Lung (tissue), 11 donors: ENCODE measurements at regions not wholly inside any gene's neighbourhood (a gene's known extent, or its start where the extent isn't known, plus 50 kb on each side); places are given as distances from the start of the nearest gene placed in this dataset.

ENCODE experiments used
- ATAC-seq: fragments of 200-7000 bp; cut with Tn5 transposase; one replicate; pipeline ENCODE4 v1.9.1; 2020; ENCODE audit warnings: moderate number of reproducible peaks; ENCODE audit not compliant: insufficient read depth, low FRiP score
- DNase-seq, 3 donors: peaks; one replicate each; pipeline ENCODE4 v3.0.0-alpha.2; 2013 to 2017
- H3K27ac ChIP-seq, 2 donors: one replicate each; pipeline ENCODE4 v1.5.1; 2013; ENCODE audit warnings: mild to moderate bottlenecking in 2 of 2, moderate library complexity in 2 of 2, control low read depth in 1 of 2, inconsistent platforms in 1 of 2, low read depth in 1 of 2, low read length in 1 of 2
- H3K27me3 ChIP-seq, 3 donors: one replicate each; pipeline ENCODE4 v1.5.1; 2013; ENCODE audit warnings: low read length in 2 of 3; ENCODE audit not compliant: control insufficient read depth in 3 of 3, insufficient read depth in 3 of 3
- H3K36me3 ChIP-seq, 4 donors: one replicate each; pipeline ENCODE4 v1.5.1; 2013; ENCODE audit warnings: low read length in 4 of 4, mild to moderate bottlenecking in 1 of 4, moderate library complexity in 1 of 4; ENCODE audit not compliant: control insufficient read depth in 4 of 4, insufficient read depth in 4 of 4
- H3K4me1 ChIP-seq, 5 donors: one replicate each; pipeline ENCODE4 v1.5.1; 2013; ENCODE audit warnings: low read length in 5 of 5, mild to moderate bottlenecking in 2 of 5, moderate library complexity in 1 of 5; ENCODE audit not compliant: control insufficient read depth in 5 of 5, insufficient read depth in 5 of 5
- H3K4me3 ChIP-seq: one replicate; pipeline ENCODE4 v1.5.1; 2013; ENCODE audit warnings: mild to moderate bottlenecking, control low read depth, moderate library complexity
- H3K9ac ChIP-seq, 2 donors: one replicate each; pipeline ENCODE4 v1.5.1; 2013; ENCODE audit warnings: low read length in 2 of 2, control low read depth in 1 of 2; ENCODE audit not compliant: insufficient read depth in 1 of 2
- H3K9me3 ChIP-seq, 4 donors: one replicate each; pipeline ENCODE4 v1.5.1; 2013; ENCODE audit warnings: low read length in 3 of 4, mild to moderate bottlenecking in 1 of 4, moderate library complexity in 1 of 4; ENCODE audit not compliant: control insufficient read depth in 4 of 4, insufficient read depth in 3 of 4
- CTCF ChIP-seq: IDR thresholded peaks from 2 replicates; pipeline ENCODE4 v1.5.1; 2012; ENCODE audit warnings: mild to moderate bottlenecking; ENCODE audit errors: control extremely low read depth, extremely low read depth
- WGBS, 2 donors: extraction: QIAGEN DNeasy Blood & Tissue Kit; methylation state at CpG; one replicate each; pipeline ENCODE4 v1.1.7; 2013; 5-methylcytosine and 5-hydroxymethylcytosine counted together
- donor health status: control.
- donor health status: control.
- donor health status: Bipolar disorder and iron deficiency.
- donor health status: healthy.
- donor health status: DM: yes; HTN: yes; CAD: no.

DNA sequence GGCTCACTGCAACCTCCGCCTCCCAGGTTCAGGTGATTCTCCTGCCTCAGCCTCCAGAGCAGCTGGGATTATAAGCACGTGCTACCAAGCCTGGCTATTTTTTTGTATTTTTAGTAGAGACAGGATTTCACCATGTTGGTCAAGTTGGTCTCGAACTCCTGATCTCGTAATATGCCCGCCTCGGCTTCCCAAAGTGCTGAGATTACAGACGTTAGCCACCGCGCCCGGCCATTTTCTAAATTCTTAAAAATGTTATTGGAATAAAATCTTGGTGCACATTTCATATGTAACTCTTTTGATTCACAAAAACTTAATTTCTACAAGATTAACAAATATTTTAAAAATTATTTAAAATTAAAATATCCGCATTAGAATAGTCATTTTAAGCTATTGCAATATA lies 1480.3 kb upstream of the SPRY2 start:
- Histone ChIP-seq H3K9ac (no peak overlapping the region), H3K4me3 (no peak overlapping the region), H3K27me3 (no peaks in the 10 kb centered on the region), H3K9me3 (no peaks in the 10 kb centered on the region), H3K27ac (no peak overlapping the region), H3K4me1 (no peaks in the 10 kb centered on the region), H3K36me3 (no peaks in the 10 kb centered on the region)
- no peak for DNase-seq
- no peak for TF ChIP-seq CTCF
- 91 to 94% methylated on average over 11 of the region's 11 CpGs for WGBS, 2 donors
- ATAC-seq = no peak

GRCh38 chr13:81800433-81800832 lies 1459.5 kb upstream of the SPRY2 start:
- Histone ChIP-seq H3K9me3 (no peaks in the 10 kb centered on the region), H3K27me3 (no peaks in the 10 kb centered on the region), H3K4me1 (no peaks in the 10 kb centered on the region), H3K36me3 (no peaks in the 10 kb centered on the region), H3K27ac (no peak overlapping the region), H3K4me3 (no peak overlapping the region), H3K9ac (no peak overlapping the region)
- no peak for ATAC-seq
- peak in 1 of 3 donors; percentile 4 for DNase-seq
- WGBS, 2 donors = 61 to 70% methylated on average over 1 of the region's 1 CpG
- no peak for TF ChIP-seq CTCF

- DNase-seq (no peak), ATAC-seq (no peak)
- no peak for TF ChIP-seq CTCF
- no peaks in the 10 kb centered on the region for H3K4me1 ChIP-seq
- H3K9me3 ChIP-seq = peaks cover 0 to 3% (median 0%) of the 10 kb centered on the region in 4 donors
- H3K27ac ChIP-seq = no peak overlapping the region
- WGBS, 2 donors = 33 to 61% methylated on average over 1 of the region's 1 CpG
- H3K27me3 ChIP-seq = no peaks in the 10 kb centered on the region
- no peak overlapping the region for H3K4me3 ChIP-seq
- no peak overlapping the region for H3K9ac ChIP-seq
- no peaks in the 10 kb centered on the region for H3K36me3 ChIP-seq
Measured at GRCh38 chr13:81795710-81796109, 1454.8 kb upstream of the SPRY2 start.

DNA sequence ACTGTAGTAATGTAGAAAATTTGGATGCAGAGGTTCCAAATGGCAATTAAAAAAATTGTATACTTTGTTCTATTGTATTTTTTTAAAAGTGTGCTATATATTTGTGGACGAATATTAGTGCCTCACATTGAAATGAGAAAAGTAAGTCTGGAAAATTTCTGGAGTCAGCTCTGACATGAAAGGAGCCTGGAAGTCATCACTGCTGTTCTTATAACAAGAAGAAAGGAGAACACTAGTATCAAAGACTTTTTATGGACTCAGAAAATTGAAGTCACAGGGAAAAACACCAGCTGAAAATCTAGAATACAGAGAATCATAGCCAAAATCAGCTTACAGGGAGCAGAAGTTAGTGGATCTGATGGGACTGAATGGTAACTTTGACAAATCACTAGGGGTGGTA lies 1450.7 kb upstream of the SPRY2 start:
- H3K9me3 ChIP-seq = peaks cover 0 to 3% (median 0%) of the 10 kb centered on the region in 4 donors
- H3K27me3 ChIP-seq = no peaks in the 10 kb centered on the region
- no peak for ATAC-seq
- H3K36me3 ChIP-seq = no peaks in the 10 kb centered on the region
- no peak overlapping the region for H3K27ac ChIP-seq
- H3K4me1 ChIP-seq = no peaks in the 10 kb centered on the region
- no peak for DNase-seq
- TF ChIP-seq CTCF = no peak
- H3K4me3 ChIP-seq = no peak overlapping the region
- 65 to 70% methylated on average over 1 of the region's 1 CpG for WGBS, 2 donors
- H3K9ac ChIP-seq = no peak overlapping the region
